ENCODE measurements at regions not wholly inside any gene's neighbourhood (a gene's known extent, or its start where the extent isn't known, plus 50 kb on each side); places are given as distances from the start of the nearest gene placed in this dataset.

DNA sequence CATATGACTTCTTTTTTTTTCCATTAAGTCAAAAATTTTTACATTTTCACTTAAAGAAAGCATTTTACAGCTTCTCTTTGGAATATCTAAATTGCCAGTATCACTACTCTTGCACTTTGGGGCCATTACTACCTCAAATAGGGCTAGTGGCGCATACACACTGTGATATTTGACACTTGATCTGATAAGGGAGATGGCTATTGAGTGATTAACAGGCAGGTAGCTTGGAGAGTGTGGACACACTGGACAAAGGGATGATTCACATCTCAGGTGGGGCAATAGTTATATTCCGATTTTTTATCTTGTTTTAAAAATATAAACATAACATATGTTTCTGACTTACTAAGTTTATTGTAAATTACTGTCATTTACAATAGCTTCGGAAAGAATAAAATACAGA lies 2219.9 kb downstream of the LRRC4C start:
- no peaks in the 10 kb centered on the region for H3K27me3 ChIP-seq (ENCODE audit: insufficient read depth in 3 of 3, low read length in 2 of 3)

GRCh38 chr11:39236916-39237315 lies 2222.5 kb downstream of the LRRC4C start:
- Histone ChIP-seq H3K9me3 (no peaks in the 10 kb centered on the region), H3K27me3 (ENCODE audit: insufficient read depth in 3 of 3, low read length in 2 of 3) (no peaks in the 10 kb centered on the region), H3K4me1 (no peaks in the 10 kb centered on the region), H3K36me3 (ENCODE audit: insufficient read depth in 1 of 2, low read depth in 1 of 2) (no peaks in the 10 kb centered on the region), H3K27ac (no peak overlapping the region), H3K4me3 (no peak overlapping the region)
- intact Hi-C loops (cut with DNase I): no loop called here
- DNase-seq: no peak
- 68 to 76% (median 74%) methylated on average over 1 of the region's 1 CpG for WGBS, 3 donors
- no peak for ATAC-seq
- TF ChIP-seq, protein P1, sequence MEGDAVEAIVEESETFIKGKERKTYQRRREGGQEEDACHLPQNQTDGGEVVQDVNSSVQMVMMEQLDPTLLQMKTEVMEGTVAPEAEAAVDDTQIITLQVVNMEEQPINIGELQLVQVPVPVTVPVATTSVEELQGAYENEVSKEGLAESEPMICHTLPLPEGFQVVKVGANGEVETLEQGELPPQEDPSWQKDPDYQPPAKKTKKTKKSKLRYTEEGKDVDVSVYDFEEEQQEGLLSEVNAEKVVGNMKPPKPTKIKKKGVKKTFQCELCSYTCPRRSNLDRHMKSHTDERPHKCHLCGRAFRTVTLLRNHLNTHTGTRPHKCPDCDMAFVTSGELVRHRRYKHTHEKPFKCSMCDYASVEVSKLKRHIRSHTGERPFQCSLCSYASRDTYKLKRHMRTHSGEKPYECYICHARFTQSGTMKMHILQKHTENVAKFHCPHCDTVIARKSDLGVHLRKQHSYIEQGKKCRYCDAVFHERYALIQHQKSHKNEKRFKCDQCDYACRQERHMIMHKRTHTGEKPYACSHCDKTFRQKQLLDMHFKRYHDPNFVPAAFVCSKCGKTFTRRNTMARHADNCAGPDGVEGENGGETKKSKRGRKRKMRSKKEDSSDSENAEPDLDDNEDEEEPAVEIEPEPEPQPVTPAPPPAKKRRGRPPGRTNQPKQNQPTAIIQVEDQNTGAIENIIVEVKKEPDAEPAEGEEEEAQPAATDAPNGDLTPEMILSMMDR (IDR thresholded peaks at IDR 0.05): no peak

More for the DNA sequence above, 2219.9 kb downstream of the LRRC4C start:
- DNase-seq: no peak
- intact Hi-C loops (cut with DNase I): no loop called here
- 78 to 94% (median 93%) methylated on average over 3 of the region's 3 CpGs for whole genome bisulfite sequencing, 3 donors
- Histone ChIP-seq H3K9me3 (peaks cover 5% of the 10 kb centered on the region), H3K4me1 (no peaks in the 10 kb centered on the region), H3K4me3 (no peak overlapping the region), H3K36me3 (ENCODE audit: insufficient read depth in 1 of 2, low read depth in 1 of 2) (no peaks in the 10 kb centered on the region), H3K27ac (no peak overlapping the region)
- no peak for ATAC-seq
- TF ChIP-seq, protein P1 (IDR thresholded peaks at IDR 0.05): no peak

- Histone ChIP-seq H3K27me3 (ENCODE audit: insufficient read depth in 3 of 3, low read length in 2 of 3) (no peaks in the 10 kb centered on the region), H3K9me3 (no peaks in the 10 kb centered on the region), H3K4me3 (no peak overlapping the region), H3K4me1 (no peaks in the 10 kb centered on the region), H3K27ac (no peak overlapping the region), H3K36me3 (ENCODE audit: insufficient read depth in 1 of 2, low read depth in 1 of 2) (no peaks in the 10 kb centered on the region)
- 54 to 57% (median 56%) methylated on average over 3 of the region's 3 CpGs for WGBS, 3 donors
- DNase-seq (no peak), ATAC-seq (no peak)
- TF ChIP-seq, protein P1 (IDR thresholded peaks at IDR 0.05): no peak
- intact Hi-C loops (cut with DNase I): no loop called here
Measured at GRCh38 chr11:39221550-39222138, 2237.8 kb downstream of the LRRC4C start.

DNA sequence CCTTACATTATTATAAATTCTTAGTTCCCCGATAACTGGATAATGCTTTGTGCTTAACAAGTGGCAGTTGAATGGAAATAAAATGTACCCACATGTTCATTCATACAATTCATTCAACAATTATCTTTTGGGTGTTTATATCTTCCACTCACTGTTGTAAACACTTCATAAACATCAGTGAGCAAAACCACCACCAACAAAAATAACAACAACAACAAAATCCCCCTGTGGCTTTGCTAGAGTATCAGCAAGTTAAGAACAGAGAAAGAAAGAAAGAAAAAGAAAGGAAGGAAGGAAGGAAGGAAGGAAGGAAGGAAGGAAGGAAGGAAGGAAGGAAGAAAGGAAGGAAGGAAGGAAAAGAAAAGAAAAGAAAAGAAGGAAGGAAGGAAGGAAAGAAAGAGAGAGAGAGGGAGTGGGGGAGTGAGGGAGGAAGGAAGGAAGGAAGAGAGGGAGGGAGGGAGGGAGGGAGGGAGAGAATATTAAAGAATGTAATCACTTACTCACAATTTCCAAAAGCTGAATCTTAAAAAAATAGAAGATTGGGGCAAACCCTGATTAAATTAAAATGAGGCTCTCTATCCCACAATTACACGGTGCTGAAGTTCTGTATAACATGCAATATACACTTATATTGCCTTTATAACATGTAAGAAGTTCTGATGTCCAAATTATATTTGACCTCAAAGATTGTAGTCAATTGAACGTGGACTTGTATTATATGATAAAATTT lies 2238.8 kb downstream of the LRRC4C start:
- H3K4me3 ChIP-seq: no peak overlapping the region
- ATAC-seq (no peak), DNase-seq (no peak)
- intact Hi-C loops (cut with DNase I): no loop called here
- no peaks in the 10 kb centered on the region for H3K36me3 ChIP-seq (ENCODE audit: insufficient read depth in 1 of 2, low read depth in 1 of 2)
- no peaks in the 10 kb centered on the region for H3K9me3 ChIP-seq
- 83 to 89% (median 86%) methylated on average over 3 of the region's 3 CpGs for WGBS, 3 donors
- TF ChIP-seq, protein P1 (IDR thresholded peaks at IDR 0.05): no peak
- H3K4me1 ChIP-seq: no peaks in the 10 kb centered on the region
- H3K27ac ChIP-seq: no peak overlapping the region
- H3K27me3 ChIP-seq (ENCODE audit: insufficient read depth in 3 of 3, low read length in 2 of 3): no peaks in the 10 kb centered on the region

Data from psoas muscle (tissue), 7 donors.